ENCODE measurements at regions not wholly inside any gene's neighbourhood (a gene's known extent, or its start where the extent isn't known, plus 50 kb on each side); places are given as distances from the start of the nearest gene placed in this dataset.

GRCh38 chr14:76607510-76607909 is 153.8 kb upstream of the VASH1 start:
- DNase-seq = no peak

GRCh38 chr14:76612654-76613053 is 148.6 kb upstream of the VASH1 start:
- DNase-seq = no peak

GRCh38 chr14:76613616-76614015 is 147.7 kb upstream of the VASH1 start:
- DNase-seq = no peak

GRCh38 chr14:76615331-76615730 is 145.9 kb upstream of the VASH1 start:
- DNase-seq = no peak

- DNase-seq = no peak
Measured at GRCh38 chr14:76617440-76617839, 143.8 kb upstream of the VASH1 start.

GRCh38 chr14:76636602-76637001 is 124.7 kb upstream of the VASH1 start:
- no peak for DNase-seq

GRCh38 chr14:76638841-76639240 is 122.4 kb upstream of the VASH1 start:
- no peak for DNase-seq

GRCh38 chr14:76639606-76640229 is 121.5 kb upstream of the VASH1 start:
- DNase-seq = no peak

- no peak for DNase-seq
Measured at GRCh38 chr14:76640923-76641395, 120.3 kb upstream of the VASH1 start.

GRCh38 chr14:76641541-76641940 is 119.7 kb upstream of the VASH1 start:
- DNase-seq = no peak

- DNase-seq = no peak
Measured at GRCh38 chr14:76643887-76644286, 117.4 kb upstream of the VASH1 start.

GRCh38 chr14:76644855-76645518 is 116.3 kb upstream of the VASH1 start:
- peak; percentile 0 for DNase-seq

- DNase-seq = peak; percentile 32
Measured at GRCh38 chr14:76647697-76648298, 113.5 kb upstream of the VASH1 start.

- DNase-seq = no peak
Measured at GRCh38 chr14:76651410-76652055, 109.7 kb upstream of the VASH1 start.

GRCh38 chr14:76653875-76654572 is 107.2 kb upstream of the VASH1 start:
- no peak for DNase-seq

- no peak for DNase-seq
Measured at GRCh38 chr14:76654573-76655108, 106.6 kb upstream of the VASH1 start.

- DNase-seq = no peak
Measured at GRCh38 chr14:76655331-76655730, 105.9 kb upstream of the VASH1 start.

GRCh38 chr14:76656592-76656991 is 104.7 kb upstream of the VASH1 start:
- no peak for DNase-seq

GRCh38 chr14:76657404-76657803 is 103.9 kb upstream of the VASH1 start:
- DNase-seq = no peak

- DNase-seq = no peak
Measured at GRCh38 chr14:76657846-76658245, 103.4 kb upstream of the VASH1 start.

- DNase-seq = no peak
Measured at GRCh38 chr14:76662580-76662979, 98.7 kb upstream of the VASH1 start.

GRCh38 chr14:76664790-76665189 is 96.5 kb upstream of the VASH1 start:
- no peak for DNase-seq

GRCh38 chr14:76666746-76667145 is 94.5 kb upstream of the VASH1 start:
- no peak for DNase-seq

All from CD4-positive, alpha-beta T cell treated with Interleukin-12 subunit alpha and Interleukin-12 subunit beta, for 1 hour (primary cell).